Fibroblast of the conjunctiva (primary cell): ENCODE measurements at regions not wholly inside any gene's neighbourhood (a gene's known extent, or its start where the extent isn't known, plus 50 kb on each side); places are given as distances from the start of the nearest gene placed in this dataset.
"Not testable (repeated sequence)": the region's sequence is repeated elsewhere in the genome, so short reads cannot be mapped to it uniquely, and the experiment has no call there.

Source experiments
- DNase-seq: peaks from one replicate; pipeline ENCODE4 v3.0.0-alpha.2; 2010; ENCODE audit warnings: low read depth

DNA sequence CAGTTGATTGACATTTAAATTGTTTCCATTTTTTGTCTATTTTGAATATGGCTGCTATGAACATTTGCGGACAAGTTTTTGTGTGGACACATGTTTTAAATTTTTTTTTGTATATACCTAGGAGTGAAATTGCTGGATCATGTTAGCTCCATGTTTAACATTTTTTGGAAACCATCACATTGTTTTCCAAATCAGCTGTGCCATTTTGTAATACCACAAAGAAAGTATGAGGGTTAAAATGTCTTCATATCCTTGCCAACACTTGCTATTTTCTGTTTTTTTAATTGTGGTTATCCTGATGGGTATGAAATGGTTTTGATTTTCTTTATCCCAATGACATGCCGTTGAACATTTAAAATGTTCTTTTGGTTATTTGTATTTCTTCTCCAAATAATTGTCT is 52.1 kb downstream of the CARTPT start:
- no peak for DNase-seq

DNA sequence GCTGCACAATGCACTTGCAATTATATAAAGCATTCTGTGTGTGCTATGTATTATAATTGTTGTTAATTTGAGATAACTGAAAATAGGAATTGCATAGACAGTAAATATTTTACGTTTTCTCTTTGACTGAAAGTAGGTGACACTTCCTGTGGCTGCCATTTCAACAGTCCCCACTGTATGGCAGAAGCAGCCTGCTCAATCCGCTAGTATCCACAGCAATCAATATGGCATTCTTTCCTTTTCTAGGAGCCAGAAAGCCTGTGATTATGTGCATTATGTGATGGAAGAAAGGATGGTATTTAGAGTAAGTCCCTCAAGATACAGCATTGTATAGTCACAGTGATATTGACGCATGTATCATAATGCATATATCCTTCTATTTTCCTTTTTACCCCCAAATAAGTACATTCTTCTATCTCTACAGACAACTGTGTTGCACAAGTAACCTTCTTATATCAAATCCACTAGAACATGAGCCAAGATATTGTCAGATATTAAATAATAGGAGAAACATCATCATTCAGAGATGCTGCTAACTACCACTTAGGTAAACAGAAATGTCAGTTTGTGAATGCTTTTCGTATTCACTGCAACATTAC is 59.7 kb downstream of the CARTPT start:
- DNase-seq, result no peak

DNA sequence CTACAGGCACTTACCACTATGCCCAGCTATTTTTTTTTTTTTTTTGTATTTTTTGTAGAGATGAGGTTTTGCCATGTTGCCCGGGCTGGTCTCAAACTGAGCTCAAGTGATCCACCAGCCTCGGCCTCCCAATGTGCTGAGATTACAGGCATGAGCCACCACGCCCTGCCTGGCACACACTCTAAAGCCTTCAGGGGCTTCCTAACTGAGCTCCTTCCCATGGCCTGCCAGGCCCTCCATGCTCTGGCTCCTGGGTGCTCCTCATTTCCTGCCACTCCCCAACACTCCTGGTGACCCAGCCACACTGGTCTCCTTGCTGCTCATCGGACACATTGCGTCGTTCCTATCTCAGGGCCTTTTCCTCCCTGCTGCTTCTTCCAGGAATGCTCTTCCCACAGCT is 61.5 kb downstream of the CARTPT start:
- DNase-seq, result no peak

DNA sequence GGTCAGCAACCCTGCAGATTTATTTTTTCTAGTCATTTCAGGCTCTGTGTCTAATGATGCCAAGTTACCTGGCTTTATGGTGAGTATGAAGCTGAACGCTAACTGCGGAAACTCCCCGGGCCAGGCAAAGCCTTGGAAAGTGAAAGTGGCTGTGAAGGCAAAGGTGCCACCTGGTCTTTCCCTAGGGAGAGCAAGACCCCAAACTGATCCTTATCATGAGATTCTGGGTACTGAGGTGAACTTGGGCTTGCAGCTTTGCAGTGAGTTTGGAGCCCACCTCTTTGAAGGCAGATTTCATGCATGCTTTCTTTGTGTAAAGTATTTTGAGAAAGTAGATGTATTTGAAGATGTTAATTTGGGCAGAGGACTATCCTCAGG is 63.3 kb downstream of the CARTPT start:
- no peak for DNase-seq

DNA sequence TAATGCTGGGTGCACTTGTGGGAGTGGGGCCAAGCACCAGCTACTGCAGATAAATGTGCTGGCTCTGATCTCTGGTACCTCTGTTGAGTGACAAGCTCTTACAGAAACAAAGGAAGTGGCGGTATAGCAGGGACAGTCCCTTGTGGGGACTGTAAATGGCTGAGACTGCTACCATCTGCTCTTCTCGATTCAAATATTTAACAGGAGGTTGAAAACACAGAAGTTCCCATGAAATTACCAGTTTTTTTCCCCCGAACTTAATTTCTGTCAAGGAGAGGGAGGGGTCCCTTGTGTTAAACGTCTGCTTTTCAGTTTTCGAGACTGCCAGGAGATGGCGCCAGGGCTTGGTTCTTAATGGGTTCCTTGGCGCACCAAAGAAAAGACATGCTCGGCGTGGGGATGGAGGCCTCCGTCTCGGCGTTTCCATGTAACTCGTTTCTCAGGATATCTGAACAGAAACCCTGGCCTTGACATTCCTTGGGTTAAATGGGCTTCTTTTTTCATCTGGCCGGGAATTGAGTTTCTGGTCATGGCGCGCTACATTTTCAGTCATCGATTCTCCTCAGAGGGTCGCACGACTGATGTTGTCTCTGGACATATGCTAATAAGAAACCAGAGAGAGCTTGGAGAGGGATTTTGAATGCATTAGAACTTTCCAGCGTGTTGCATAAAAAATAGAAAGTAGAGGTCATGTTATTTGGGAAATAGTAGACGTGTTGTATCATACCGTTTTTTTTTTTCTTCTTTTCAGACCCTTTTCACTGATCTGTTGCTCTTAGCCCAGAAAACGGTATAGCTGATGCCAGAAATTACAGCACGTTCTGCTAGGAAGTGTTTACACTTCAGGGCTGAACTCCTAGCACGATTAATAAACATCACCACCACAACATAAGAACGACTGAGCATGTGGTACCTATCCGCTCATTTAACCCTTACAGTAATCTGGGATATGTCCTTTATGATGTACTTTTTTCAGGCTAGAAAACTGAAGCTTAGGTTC is 64.0 kb downstream of the CARTPT start:
- DNase-seq, result peak; percentile 64

DNA sequence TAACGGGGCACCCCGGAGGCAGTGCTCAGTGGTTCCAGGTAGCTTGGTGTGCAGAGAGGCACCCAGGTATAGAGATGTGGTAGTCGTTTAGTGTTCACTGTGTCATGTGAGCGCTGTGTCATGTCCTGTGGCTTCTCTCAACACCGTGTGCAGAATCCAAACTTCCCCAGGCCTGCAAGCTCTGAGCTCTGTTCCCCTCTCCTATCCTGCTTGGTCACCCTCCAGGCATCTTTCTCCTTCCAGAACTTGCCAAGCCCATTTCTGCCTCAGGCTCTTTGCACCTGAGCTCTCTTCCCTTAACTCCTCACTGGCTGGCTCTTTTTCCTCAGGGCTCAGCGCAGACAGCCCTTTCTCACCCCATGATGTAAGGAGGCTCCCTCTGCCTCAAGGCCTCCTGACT is 64.8 kb downstream of the CARTPT start:
- DNase-seq, result no peak

DNA sequence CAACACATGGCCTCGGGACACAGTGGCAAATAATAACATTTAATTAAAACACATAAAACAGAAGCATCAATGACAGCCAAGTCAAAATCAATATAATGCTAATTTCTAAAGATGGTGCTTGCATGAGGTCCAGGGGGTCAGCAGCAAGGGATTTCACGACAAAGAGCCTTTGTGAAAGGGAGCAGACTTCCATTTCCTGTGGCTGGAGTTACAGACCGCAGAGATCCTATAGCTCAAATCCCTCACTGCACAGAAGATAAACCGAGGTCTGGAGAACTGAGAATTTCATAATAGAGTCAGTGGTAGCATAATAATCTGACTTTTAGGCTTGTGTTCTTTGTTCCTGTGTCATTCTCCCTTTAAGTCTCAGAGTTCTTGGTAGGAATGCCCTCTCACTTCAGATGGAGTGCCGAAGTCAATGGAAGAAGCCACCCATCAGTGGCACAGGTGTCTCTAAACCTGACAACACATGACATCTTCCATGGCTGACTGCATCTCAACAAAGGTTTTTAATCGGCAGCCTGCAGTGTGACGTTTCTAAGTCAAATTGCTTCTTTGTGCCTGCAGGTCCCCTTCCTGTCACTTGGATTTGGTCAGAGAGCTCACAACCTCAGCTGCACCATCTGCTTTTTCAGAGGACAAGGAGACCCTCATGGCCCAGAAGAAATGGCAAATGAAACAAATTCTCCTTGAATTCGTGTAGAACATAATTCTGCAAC is 67.4 kb downstream of the CARTPT start:
- no peak for DNase-seq

DNA sequence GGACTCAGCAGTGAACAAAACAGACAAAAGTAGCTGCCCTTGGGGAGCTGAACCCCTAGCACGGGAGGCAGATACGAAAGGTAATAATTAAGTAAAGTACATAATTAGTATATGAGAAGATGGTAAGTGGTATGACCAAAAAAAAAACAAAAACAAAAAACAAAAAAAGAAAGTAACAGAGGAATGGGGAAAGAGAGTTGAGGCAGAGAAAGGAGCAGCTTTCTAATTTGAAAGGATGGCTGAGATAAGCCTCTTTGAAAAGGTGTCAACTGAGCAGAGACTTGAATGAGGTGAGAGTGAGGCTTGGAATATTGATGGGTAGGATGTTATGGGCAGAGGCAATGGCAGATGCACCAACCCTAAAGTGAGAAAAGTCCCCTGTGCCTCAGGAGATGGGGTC is 69.7 kb downstream of the CARTPT start:
- no peak for DNase-seq

DNA sequence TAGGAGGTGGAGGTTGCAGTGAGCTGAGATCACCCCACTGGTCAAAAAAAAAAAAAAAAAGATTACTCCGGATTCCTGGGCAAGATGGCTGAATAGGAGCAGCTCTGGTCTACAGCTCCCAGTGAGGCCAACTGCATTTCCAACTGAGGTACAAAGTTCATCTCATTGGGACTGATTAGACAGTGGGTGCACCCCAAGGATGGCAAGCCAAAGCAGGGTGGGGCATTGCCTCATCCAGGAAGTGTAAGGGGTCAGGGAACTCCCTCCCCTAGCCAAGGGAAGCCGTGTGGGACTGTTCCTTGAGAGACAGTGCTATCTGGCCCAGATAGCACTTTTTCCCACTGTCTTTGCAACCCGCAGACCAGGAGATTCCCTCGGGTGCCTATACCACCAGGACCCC is 70.7 kb downstream of the CARTPT start:
- DNase-seq, result no peak

DNA sequence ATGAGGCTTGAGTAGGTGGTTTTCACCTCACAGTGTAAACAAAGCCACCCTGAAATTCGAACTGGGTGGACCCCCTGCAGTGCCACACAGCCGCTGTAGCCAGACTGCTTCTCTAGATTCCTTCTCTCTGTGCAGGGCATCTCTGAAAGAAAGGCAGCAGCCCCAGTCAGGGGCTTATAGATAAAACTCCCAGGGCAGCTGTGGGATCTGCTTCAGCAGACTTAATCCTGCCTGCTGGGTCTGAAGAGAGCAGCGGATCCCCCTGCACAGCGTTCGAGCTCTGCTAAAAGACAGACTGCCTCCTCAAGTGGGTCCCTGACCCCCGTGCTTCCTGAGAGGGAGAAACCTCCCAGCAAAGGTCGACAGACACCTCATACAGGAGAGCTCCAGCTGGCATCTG is 71.4 kb downstream of the CARTPT start:
- DNase-seq, result no peak

DNA sequence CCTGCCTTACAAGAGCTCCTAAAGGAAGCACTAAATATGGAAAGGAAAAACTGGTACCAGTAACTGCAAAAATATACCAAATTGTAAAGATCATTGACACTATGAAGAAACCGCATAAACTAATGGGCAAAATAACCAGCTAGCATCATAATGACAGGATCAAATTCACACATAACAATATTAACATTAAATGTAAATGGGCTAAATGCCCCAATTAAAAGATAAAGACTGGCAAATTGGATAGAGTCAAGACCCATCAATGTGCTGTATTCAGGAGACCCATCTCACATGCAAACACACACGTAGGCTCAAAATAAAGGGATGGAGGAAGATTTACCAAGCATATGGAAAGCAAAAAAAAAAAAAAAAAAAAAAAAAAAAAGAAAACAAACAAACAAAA is 73.0 kb downstream of the CARTPT start:
- not testable (repeated sequence) for DNase-seq

DNA sequence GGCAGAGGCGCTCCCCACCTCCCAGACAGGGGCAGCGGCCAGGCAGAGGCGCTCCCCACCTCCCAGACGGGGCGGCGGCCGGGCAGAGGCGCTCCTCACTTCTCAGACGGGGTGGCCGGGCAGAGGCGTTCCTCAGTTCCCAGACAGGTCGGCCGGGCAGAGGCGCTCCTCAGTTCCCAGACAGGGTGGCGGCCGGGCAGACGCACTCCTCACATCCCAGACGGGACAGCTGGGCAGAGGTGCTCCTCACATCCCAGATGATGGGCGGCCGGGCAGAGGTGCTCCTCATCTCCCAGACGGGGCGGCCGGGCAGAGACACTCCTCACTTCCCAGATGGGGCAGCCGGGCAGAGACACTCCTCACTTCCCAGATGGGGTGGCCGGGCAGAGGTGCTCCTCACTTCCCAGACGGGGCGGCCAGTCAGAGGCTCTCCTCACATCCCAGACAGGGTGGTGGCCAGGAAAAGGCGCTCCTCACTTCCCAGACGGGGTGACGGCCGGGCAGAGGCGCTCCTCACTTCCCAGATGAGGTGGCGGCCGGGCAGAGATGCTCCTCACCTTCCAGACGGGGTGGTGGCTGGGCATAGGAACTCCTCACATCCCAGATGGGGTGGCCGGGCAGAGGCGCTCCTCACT is 75.1 kb downstream of the CARTPT start:
- no peak for DNase-seq

DNA sequence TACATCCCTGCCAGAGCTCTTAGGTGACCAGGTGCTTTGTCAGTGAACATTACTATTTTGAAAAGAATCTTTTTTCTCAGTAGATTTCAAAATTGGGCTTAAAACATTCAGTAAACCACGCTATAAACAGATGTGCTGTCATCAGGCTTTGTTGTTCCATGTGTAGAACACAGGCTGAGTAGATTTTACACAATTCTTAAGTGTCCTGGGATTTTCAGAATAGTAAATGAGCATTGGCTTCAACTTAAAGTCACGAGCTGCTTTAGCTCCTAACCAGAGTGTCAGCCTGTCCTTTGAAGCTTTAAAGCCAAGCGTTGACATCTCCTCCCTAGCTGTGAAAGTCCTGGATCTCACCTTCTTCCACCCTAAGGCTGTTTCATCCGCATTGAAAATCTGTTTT is 83.6 kb downstream of the CARTPT start:
- DNase-seq, result no peak

DNA sequence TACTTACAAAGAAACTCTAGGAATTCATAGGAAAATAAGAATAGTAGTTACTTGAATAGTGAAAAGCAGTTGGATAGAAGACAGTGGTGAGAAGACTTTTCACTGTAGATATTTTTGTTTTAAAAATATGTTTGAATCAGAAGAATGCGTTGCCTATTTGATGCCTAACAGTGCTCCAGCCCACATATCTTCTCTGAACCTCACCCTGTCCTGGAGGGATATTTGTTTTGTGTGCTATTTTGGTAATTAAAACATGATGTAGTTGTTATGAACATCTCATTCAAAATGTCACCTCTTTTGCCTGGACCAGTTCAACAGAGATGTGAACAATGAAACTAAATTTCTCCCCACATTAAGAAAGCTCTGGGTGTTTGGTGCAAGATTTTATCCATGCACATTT is 87.6 kb downstream of the CARTPT start:
- no peak for DNase-seq

DNA sequence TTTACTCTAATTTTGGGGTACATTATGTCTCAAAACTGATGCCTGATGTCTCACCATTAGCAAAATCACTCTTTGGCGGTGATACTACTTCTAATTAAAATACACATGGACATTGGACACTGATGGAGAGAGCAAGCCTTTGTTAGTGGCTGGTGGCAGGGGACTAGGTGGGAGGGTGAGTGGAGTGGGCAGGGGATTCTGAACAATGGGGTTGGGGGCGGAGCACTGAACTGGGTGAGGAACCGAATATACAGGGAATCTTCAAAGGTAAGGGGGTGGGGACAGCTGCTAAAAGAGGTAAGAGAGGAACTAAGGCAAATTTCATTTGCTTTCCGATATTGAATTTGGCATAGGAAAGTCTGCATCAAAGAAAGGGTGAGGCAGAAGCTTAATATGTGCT is 88.8 kb downstream of the CARTPT start:
- no peak for DNase-seq

DNA sequence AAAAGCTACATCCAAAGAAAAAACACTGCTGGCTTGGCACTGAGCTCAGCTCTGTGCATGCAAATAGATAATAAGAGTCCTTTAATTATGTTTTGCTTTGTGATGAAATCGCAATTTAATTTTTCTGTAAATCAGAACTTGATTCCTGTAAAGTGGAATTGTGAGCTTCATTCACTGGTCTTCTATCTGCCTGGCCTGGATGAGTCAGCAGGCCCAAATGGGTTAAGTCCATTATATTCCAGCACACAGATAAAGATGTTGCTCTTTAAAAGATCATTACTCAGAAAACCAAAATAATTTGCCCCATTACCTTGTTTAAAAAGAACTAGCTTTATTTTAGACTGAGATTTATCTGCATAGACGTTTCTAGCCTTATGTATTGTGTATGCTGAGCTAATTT is 90.4 kb downstream of the CARTPT start:
- no peak for DNase-seq

DNA sequence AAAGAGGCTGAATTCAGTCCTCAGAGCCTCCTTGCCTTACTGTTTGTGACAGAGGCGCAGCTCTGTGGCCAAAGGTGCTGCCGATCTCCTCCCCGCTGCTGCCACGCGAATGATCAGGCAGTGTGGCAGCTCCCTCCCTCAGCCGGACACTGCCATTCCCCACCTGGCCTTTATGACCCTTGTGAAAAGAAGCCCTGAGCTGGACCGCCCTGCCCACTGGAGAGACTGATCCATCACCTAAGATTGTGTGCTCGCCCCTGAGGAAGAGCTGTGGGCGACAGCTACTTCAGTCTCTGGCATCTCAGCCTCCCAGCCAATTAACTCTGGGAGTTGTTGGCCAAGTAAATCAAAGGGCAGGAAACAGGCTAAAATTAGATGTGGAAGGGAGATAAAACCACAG is 90.9 kb downstream of the CARTPT start:
- DNase-seq, result no peak

DNA sequence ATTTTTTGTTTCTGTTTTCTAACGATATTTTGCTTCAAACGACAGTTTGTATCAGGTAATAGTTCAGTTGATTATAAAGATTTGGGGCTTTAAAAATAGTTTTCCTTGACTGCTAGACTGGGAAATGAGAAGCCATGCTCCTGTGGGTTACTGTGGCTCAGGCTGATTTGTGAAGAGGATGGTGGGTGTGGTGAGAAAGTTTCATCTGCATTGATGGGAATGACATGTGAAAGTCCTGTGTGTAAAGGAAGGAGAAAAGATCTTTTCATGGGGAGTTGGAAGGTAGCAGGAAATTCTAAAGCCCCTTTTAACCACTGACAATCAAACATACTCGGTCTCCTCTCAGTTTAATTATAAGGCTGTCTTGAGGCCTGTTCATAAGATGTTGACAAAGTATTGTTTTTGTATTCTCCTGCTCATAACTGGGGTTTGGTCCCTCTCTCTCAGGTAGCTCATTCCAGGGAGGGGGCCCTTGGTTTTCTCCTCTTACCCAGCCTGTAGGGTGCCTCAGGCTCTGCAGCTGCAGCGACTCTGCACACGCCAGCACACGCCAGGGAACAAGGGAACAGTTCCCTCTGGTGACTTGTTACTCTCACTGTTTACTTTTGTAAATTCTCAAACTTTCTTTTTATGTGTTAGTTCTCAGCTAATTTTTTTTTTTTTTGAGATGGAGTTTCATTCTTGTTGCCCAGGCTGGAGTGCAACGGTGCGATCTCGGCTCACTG is 91.6 kb downstream of the CARTPT start:
- DNase-seq, result no peak

DNA sequence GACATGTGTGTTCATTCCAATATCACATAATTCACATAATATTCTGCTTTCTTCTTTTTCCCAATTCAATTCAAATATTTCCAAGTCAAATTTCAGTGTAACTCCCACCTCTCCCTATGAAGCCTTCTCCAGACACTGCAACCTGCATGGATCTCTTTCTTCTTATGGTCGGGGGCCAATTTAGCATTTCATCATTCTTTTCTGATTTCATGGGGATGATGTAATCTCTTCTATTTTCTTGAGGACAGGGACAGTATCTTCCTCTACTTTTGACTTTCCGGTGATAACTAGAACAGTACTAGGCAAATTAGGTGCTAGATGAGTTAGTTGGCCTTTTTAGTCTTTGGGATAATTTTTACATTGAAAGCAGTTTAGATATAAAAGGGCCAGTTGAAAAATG is 92.7 kb downstream of the CARTPT start:
- no peak for DNase-seq

DNA sequence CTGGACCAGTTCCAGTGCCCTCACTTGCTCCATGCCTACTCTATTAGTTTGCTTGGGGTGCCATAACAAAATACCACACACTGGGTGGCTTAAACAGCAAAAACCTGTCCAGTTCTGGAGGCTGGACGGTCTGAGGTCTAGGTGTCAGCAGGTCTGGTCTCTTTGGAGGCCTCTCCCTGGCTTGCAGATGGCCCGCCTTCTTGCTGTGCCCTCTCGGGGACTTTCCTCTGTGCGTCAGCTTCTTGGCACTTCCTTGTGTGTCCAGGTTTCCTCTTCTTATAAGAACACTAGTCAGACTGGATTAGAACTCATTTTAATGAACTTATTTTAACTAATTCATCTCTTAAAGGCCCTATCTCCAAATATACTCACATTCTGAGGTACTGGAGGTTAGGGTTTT is 97.2 kb downstream of the CARTPT start:
- DNase-seq, result no peak

DNA sequence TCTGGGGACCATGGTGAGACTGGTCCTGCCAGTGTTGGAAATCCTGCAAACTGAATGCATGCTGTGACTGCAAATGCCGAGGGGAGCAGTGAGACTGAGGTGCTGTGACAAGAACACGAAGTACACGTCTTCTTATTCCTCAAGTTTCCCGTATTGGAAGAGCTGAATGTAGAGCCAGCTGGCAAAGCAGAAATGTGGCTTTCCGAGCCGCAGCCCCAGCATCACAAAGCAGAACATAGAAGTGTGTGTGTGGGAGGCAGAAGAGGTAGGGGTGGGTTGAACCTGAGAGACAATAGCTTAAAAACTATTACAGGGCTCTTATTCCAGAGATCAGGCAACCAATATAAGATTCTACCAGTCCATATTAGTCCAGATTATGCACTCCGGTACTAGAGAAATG is 98.8 kb downstream of the CARTPT start:
- DNase-seq, result no peak

DNA sequence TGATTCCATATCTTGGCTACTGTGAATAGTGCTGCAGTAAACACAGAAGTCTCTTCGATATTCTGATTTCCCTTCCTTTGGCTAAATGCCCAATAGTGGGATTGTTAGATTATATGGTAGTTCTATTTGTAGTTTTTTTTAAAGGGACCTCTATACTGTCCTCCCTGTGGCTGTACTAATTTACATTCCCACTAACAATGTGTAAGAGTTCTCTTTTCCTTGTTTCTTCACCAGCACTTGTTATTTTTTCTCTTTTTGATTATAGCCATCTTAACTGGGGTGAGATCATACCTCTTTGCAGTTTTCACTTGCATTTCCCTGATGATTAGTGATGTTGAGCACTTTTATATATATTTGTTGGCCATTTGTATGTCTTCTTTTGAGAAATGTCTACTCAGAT is 102.0 kb downstream of the CARTPT start:
- no peak for DNase-seq
